ENCODE measurements at regions not wholly inside any gene's neighbourhood (a gene's known extent, or its start where the extent isn't known, plus 50 kb on each side); places are given as distances from the start of the nearest gene placed in this dataset.

- Histone ChIP-seq H3K36me3 (replicated peaks in 1 of 2; ENCODE audit: control extremely low read depth in 1 of 2, control insufficient read depth in 1 of 2, extremely low read depth in 1 of 2, insufficient read depth in 2 of 2, low read length in 1 of 2) (no peaks in the 10 kb centered on the region), H2AFZ (ENCODE audit: insufficient read depth, low read depth, low read length, poor library complexity, severe bottlenecking) (no peak overlapping the region), H3K79me2 (ENCODE audit: control insufficient read depth, insufficient read depth, low read length) (no peaks in the 10 kb centered on the region), H4K20me1 (ENCODE audit: control insufficient read depth, insufficient read depth, low read length, poor library complexity, severe bottlenecking) (no peaks in the 10 kb centered on the region), H3K27ac (ENCODE audit: low read length in 2 of 2) (no peak overlapping the region), H3K4me3 (ENCODE audit: control extremely low read depth in 1 of 5, extremely low read depth in 1 of 5, insufficient read depth in 1 of 5, low read depth in 2 of 5, low read length in 4 of 5) (no peak overlapping the region), H3K4me1 (ENCODE audit: control insufficient read depth in 2 of 2, insufficient read depth in 2 of 2, low read length in 2 of 2) (no peaks in the 10 kb centered on the region), H3K27me3 (replicated peaks in 1 of 4; ENCODE audit: control extremely low read depth in 1 of 4, control insufficient read depth in 3 of 4, insufficient read depth in 4 of 4, low read length in 3 of 4) (no peaks in the 10 kb centered on the region), H3K9ac (ENCODE audit: low read length) (no peak overlapping the region), H3K9me3 (ENCODE audit: control extremely low read depth in 1 of 3, control insufficient read depth in 2 of 3, insufficient read depth in 1 of 3, low read length in 2 of 3) (peaks cover 0 to 3% (median 0%) of the 10 kb centered on the region in 3 donors), H3K4me2 (replicated peaks; ENCODE audit: low read depth, low read length, poor library complexity, severe bottlenecking) (no peak overlapping the region)
- no peaks in the 10 kb centered on the region for H3K27me3 Mint-ChIP-seq
- no peak overlapping the region for H3K27ac Mint-ChIP-seq
- ChIA-PET POLR2A (no interaction called here), CTCF (no interaction called here)
- no peak overlapping the region for H3K4me3 Mint-ChIP-seq
- DNase-seq = no peak
- H3K4me1 Mint-ChIP-seq = no peaks in the 10 kb centered on the region
- no peaks in the 10 kb centered on the region for H3K9me3 Mint-ChIP-seq (ENCODE audit: insufficient read depth)
- no peak for TF ChIP-seq CTCF (IDR thresholded peaks at IDR 0.05)
- TF ChIP-seq EZH2 (IDR thresholded peaks at IDR 0.05; ENCODE audit: borderline replicate concordance, insufficient read depth, low read depth, low read length, poor library complexity, severe bottlenecking) = no peak
- no CpG with 5 or more reads among the region's 5 CpGs for WGBS (ENCODE audit: insufficient coverage)
- no peak for ATAC-seq (ENCODE audit: low read depth)
- intact Hi-C loops (cut with micrococcal nuclease) = no loop called here
These were observed 134.9 kb downstream of the SOX11 start for GRCh38 chr2:5826979-5827655.

DNA sequence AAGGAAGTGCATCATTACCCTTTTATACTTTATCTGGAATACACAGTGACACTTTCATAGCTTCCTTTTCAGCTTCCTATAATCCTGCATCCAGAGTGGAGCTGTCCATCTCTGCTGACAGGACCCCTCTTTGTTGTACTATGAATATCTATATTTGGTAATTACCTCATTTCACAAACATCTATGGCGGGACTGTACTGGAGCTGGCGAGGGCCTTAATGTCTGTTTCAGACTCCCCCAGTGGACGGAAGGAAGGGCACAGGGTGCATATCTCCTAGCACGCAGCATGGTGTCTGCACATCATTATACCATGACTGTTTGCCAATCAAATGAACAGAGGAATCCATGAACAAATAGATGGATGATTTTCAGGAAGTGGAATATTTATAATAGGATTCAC lies 142.3 kb downstream of the SOX11 start:
- Mint-ChIP-seq H3K9me3 (ENCODE audit: insufficient read depth) (no peaks in the 10 kb centered on the region), H3K4me1 (no peaks in the 10 kb centered on the region), H3K4me3 (no peak overlapping the region), H3K27me3 (no peaks in the 10 kb centered on the region), H3K27ac (no peak overlapping the region)
- H3K9ac ChIP-seq (ENCODE audit: low read length) = no peak overlapping the region
- H3K4me2 ChIP-seq (replicated peaks; ENCODE audit: low read depth, low read length, poor library complexity, severe bottlenecking) = no peak overlapping the region
- H3K4me3 ChIP-seq (ENCODE audit: control extremely low read depth in 1 of 5, extremely low read depth in 1 of 5, insufficient read depth in 1 of 5, low read depth in 2 of 5, low read length in 4 of 5) = no peak overlapping the region
- no peaks in the 10 kb centered on the region for H3K79me2 ChIP-seq (ENCODE audit: control insufficient read depth, insufficient read depth, low read length)
- no peaks in the 10 kb centered on the region for H3K9me3 ChIP-seq (ENCODE audit: control extremely low read depth in 1 of 3, control insufficient read depth in 2 of 3, insufficient read depth in 1 of 3, low read length in 2 of 3)
- H4K20me1 ChIP-seq (ENCODE audit: control insufficient read depth, insufficient read depth, low read length, poor library complexity, severe bottlenecking) = no peaks in the 10 kb centered on the region
- ATAC-seq (ENCODE audit: low read depth) (no peak), DNase-seq (no peak)
- CTCF ChIA-PET = no interaction called here
- no CpG with 5 or more reads among the region's 4 CpGs for WGBS (ENCODE audit: insufficient coverage)
- no peaks in the 10 kb centered on the region for H3K4me1 ChIP-seq (ENCODE audit: control insufficient read depth in 2 of 2, insufficient read depth in 2 of 2, low read length in 2 of 2)
- TF ChIP-seq CTCF (IDR thresholded peaks at IDR 0.05) (no peak), EZH2 (IDR thresholded peaks at IDR 0.05; ENCODE audit: borderline replicate concordance, insufficient read depth, low read depth, low read length, poor library complexity, severe bottlenecking) (no peak)
- no peaks in the 10 kb centered on the region for H3K27me3 ChIP-seq (replicated peaks in 1 of 4; ENCODE audit: control extremely low read depth in 1 of 4, control insufficient read depth in 3 of 4, insufficient read depth in 4 of 4, low read length in 3 of 4)
- POLR2A ChIA-PET = no interaction called here
- intact Hi-C loops (cut with micrococcal nuclease) = no loop called here
- no peak overlapping the region for H2AFZ ChIP-seq (ENCODE audit: insufficient read depth, low read depth, low read length, poor library complexity, severe bottlenecking)
- H3K36me3 ChIP-seq (replicated peaks in 1 of 2; ENCODE audit: control extremely low read depth in 1 of 2, control insufficient read depth in 1 of 2, extremely low read depth in 1 of 2, insufficient read depth in 2 of 2, low read length in 1 of 2) = no peaks in the 10 kb centered on the region
- H3K27ac ChIP-seq (ENCODE audit: low read length in 2 of 2) = no peak overlapping the region

All from B cell (primary cell).